GM12865 (cell line): ENCODE measurements at regions not wholly inside any gene's neighbourhood (a gene's known extent, or its start where the extent isn't known, plus 50 kb on each side); places are given as distances from the start of the nearest gene placed in this dataset.

Experiments
- DNase-seq: peaks from one replicate; pipeline ENCODE4 v3.0.0; 2010; ENCODE audit warnings: low read depth
- H3K4me3 ChIP-seq: 2 replicates; pipeline ENCODE4 v1.5.1; 2011; ENCODE audit warnings: mild to moderate bottlenecking, low read depth, low read length, control low read depth
- CTCF ChIP-seq: IDR thresholded peaks from 2 replicates; pipeline ENCODE4 v1.5.1; 2011; ENCODE audit warnings: low read length, control low read depth, low read depth, inconsistent platforms; ENCODE audit not compliant: insufficient read depth; ENCODE audit errors: missing control alignments

GRCh38 chr1:37167479-37167878 lies 133.2 kb upstream of the GRIK3 start:
- no peak overlapping the region for H3K4me3 ChIP-seq
- no peak for DNase-seq
- TF ChIP-seq CTCF, result no peak

GRCh38 chr1:37169241-37169640 lies 134.9 kb upstream of the GRIK3 start:
- no peak overlapping the region for H3K4me3 ChIP-seq
- no peak for DNase-seq
- no peak for TF ChIP-seq CTCF

GRCh38 chr1:37169743-37170275 lies 135.5 kb upstream of the GRIK3 start:
- no peak for TF ChIP-seq CTCF
- no peak overlapping the region for H3K4me3 ChIP-seq
- no peak for DNase-seq

GRCh38 chr1:37171691-37172090 lies 137.4 kb upstream of the GRIK3 start:
- H3K4me3 ChIP-seq, result no peak overlapping the region
- no peak for DNase-seq
- no peak for TF ChIP-seq CTCF

- H3K4me3 ChIP-seq, result no peak overlapping the region
- no peak for TF ChIP-seq CTCF
- no peak for DNase-seq
These were observed 140.0 kb upstream of the GRIK3 start for GRCh38 chr1:37174341-37174740.

GRCh38 chr1:37174876-37175275 lies 140.6 kb upstream of the GRIK3 start:
- DNase-seq, result no peak
- TF ChIP-seq CTCF, result no peak
- H3K4me3 ChIP-seq, result no peak overlapping the region

GRCh38 chr1:37175666-37176215 lies 141.4 kb upstream of the GRIK3 start:
- H3K4me3 ChIP-seq, result no peak overlapping the region
- no peak for TF ChIP-seq CTCF
- no peak for DNase-seq
